ENCODE measurements at regions not wholly inside any gene's neighbourhood (a gene's known extent, or its start where the extent isn't known, plus 50 kb on each side); places are given as distances from the start of the nearest gene placed in this dataset.

DNA sequence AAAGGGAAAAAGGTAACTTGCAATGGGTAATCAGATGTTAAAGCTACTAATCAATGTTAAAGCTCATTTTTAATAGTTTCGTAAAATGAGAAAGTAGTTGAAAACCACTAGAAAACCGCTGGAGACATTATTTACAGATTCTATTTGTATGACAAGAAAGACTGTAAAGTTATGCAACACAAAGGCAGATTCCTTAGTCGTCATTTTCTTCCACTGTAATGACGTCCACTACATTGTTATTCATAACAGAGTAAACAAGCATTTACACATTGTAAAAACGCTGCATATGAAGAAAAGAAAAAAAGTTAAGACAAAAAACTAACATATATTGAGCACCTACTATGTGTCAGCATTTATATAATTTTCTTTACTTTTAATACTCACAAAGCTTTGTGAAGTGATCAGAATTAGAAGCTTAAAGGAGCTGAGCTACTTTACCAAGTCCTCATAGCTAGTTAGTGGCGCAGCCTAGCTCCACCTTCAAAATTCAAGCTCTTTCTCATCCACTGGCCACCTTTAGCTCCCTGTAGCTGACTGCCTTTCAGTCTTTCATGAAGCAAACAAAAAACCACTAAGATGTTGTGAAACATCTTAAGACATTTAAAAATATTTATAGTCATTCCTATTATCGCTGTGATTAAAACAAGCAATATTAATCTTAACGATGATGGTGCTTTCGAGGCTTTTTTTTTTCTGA is 100.1 kb upstream of the CDIN1 start:
- no peak for TF ChIP-seq TAF1 (IDR thresholded peaks at IDR 0.05; ENCODE audit: low read depth)
- no peak for TF ChIP-seq POLR2AphosphoS5 (IDR thresholded peaks at IDR 0.05)
- TF ChIP-seq, protein P1, sequence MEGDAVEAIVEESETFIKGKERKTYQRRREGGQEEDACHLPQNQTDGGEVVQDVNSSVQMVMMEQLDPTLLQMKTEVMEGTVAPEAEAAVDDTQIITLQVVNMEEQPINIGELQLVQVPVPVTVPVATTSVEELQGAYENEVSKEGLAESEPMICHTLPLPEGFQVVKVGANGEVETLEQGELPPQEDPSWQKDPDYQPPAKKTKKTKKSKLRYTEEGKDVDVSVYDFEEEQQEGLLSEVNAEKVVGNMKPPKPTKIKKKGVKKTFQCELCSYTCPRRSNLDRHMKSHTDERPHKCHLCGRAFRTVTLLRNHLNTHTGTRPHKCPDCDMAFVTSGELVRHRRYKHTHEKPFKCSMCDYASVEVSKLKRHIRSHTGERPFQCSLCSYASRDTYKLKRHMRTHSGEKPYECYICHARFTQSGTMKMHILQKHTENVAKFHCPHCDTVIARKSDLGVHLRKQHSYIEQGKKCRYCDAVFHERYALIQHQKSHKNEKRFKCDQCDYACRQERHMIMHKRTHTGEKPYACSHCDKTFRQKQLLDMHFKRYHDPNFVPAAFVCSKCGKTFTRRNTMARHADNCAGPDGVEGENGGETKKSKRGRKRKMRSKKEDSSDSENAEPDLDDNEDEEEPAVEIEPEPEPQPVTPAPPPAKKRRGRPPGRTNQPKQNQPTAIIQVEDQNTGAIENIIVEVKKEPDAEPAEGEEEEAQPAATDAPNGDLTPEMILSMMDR (IDR thresholded peaks at IDR 0.05; ENCODE audit: poor library complexity, severe bottlenecking): no peak
- no peak for TF ChIP-seq EP300 (conservative IDR thresholded peaks at IDR 0.05; ENCODE audit: poor library complexity, severe bottlenecking)
- no peak for TF ChIP-seq SMC3 (conservative IDR thresholded peaks at IDR 0.05; ENCODE audit: poor library complexity)

Measured in neural cell (in vitro differentiated cells).